HG03095 (cell line): ENCODE measurements at regions not wholly inside any gene's neighbourhood (a gene's known extent, or its start where the extent isn't known, plus 50 kb on each side); places are given as distances from the start of the nearest gene placed in this dataset.

Experiments
- ATAC-seq: cut with Tn5 transposase; IDR thresholded peaks from one replicate; pipeline ENCODE4 v1.9.1; 2021; ENCODE audit warnings: moderate library complexity; ENCODE audit not compliant: unreplicated experiment

GRCh38 chr4:129167640-129168260, 71.8 kb downstream of the C4orf33 start:
- ATAC-seq, result no peak

GRCh38 chr4:129172181-129172580, 76.2 kb downstream of the C4orf33 start:
- no peak for ATAC-seq

DNA sequence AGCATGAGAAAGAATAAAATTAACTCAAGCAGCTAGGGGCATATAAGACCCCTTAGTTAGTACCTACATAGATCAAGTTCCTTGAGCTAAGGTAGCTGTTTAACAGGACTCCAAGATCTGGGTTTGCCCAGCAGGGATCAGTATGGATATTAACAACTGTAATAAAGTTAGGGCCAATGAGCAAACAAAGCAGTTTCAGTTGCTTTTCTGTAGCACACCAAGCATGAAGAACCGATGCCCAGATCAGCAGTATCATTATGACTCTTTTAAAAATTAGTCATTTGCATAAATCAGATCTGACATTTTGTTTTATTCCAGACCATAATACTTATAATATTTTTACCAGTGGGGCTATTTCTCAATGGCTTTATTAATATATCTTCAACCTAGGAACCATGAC, 80.9 kb downstream of the C4orf33 start:
- no peak for ATAC-seq

DNA sequence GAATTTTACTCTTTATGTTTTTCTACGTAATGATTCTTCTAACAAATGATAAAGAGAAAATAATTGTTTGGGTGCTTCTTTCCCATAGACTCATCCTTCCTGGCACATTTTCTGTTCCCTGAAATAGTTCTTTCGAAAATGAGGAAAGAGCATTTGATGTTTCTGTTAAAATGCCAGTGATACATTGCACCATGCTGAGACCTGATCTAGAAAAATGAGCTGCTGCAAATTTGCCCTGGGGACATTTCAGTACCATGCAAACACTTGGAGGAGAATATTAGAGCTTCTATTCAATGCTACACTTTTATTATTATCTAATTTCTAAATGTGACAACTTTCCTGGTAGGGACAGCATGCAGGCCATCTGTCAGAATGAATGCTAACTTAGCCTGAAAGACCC, 83.3 kb downstream of the C4orf33 start:
- ATAC-seq, result no peak

DNA sequence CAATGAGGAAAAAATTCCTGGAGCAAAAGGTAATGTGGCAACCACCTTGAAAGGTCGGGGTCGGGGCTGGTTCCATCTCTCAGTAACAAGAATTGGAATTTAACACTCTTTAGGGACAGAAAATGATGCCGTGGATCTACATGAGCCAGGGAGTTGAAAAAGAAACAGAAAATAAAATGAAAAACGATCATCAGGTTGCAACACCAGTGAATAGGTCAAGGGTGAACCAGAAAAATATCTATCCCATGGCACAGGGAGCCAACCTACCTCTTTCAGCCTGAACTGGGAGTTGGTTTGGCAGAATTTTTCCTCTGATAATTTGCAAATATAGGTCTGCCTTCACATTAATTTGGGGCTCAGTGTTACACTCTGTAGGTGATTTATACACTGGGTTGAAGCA, 93.7 kb downstream of the C4orf33 start:
- ATAC-seq, result no peak

DNA sequence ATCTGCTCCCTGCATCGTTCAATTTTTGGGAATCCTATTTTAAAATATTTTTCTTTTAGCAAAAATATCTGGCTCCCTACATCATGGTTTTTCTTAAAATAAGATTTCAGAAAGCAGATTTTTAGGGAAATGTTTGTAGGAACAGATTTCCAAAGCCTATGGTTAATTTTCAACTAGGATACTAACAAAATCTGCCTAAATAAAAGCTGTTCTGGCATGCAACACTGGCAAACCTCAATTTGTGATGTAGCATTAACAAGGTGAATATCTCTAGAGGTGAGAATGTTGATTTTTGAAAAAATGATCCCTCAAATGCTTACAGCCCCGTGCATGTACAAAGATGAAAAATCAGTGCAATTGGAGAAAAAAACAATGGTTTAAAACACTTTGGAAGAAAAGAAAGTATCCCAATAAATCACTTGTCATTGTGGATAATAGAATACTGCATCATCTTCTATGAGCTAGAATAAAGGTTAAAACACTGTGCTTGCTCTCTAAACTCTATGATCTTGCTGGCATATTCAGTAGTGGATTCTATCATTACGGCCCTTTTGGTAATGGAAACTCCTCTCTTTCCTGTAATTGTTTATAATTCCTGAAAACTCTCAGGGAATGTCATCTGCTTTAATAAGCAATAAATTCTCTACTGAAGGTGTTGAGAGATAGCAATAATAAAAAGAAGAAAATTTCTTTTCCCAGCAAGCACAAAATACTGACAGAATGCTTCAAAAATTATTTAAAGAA, 97.6 kb downstream of the C4orf33 start:
- no peak for ATAC-seq

GRCh38 chr4:129208481-129208880, 112.5 kb downstream of the C4orf33 start:
- no peak for ATAC-seq

DNA sequence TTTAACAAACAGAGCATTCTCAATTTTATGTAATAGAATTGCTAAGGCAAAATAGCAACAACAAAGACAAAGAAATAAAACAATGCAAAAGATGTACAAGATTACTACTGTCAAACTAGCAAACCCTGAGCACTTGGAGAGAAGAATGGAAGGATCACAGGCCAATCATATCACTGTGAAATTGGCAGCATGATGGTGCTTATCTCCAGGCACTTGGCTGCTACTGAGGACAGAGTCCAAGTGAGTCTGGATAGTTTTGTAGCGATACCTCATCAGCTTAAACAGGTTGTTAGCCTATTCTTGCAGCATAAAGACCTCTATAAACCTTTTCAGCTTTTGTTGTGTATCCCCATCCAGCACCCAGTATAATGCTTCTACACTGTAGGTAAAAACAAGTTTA, 117.7 kb downstream of the C4orf33 start:
- ATAC-seq, result no peak

DNA sequence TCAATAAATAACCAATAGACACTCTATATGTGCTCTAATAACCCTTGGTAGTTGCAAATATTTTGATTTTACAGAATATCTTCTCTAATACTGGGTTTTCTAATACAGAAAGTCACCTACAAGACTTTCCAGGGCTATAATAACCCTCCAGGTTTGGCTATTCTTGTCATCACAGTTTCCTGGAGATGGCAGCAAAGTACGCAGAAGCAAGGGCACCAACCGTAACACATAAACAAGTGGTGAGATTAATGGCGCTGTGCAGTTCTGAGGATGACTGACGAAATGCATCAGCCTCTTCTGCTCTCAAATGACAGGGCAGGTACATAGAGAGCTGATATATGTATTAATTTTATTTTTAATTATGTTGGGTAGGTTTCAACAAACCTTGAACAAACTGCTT, 122.4 kb downstream of the C4orf33 start:
- ATAC-seq, result no peak

GRCh38 chr4:129218897-129219296, 122.9 kb downstream of the C4orf33 start:
- no peak for ATAC-seq

DNA sequence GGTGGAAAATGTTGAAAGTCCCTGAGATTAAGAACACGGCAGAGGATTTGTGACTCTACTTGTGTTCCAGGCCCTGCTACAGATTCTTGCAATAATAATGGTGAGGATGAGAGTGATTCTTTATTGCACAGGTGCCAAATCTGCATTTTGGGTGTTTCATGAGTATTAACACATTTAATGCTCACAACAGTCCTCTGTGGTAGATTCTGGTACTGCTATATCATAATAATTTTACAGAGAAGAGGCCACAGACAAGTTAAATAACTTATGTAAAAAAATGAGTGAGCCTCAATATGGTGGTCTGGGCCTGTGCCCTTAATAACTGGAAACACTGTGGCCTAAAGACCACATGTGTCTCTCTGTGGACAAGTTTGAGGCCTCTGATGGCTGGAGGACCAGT, 124.3 kb downstream of the C4orf33 start:
- no peak for ATAC-seq

- ATAC-seq, result no peak
Measured at GRCh38 chr4:129223945-129224344, 128.0 kb downstream of the C4orf33 start.

DNA sequence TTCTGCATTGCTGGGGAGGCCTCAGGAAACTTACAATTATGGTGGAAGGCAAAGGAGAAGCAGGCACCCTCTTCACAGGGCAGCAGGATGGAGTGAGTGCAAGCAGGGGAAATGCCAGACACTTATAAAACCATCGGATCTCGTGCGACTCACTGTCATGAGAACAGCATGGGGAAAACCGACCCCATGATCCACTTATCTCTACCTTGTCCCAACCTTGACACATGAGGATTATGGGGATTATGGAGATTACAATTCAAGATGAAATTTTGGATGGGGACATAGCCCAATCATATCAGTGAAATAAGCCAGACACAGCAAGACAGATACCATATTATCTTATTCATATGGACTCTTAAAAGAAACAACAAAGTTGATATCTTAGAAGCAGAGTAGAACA, 134.9 kb downstream of the C4orf33 start:
- ATAC-seq, result no peak

DNA sequence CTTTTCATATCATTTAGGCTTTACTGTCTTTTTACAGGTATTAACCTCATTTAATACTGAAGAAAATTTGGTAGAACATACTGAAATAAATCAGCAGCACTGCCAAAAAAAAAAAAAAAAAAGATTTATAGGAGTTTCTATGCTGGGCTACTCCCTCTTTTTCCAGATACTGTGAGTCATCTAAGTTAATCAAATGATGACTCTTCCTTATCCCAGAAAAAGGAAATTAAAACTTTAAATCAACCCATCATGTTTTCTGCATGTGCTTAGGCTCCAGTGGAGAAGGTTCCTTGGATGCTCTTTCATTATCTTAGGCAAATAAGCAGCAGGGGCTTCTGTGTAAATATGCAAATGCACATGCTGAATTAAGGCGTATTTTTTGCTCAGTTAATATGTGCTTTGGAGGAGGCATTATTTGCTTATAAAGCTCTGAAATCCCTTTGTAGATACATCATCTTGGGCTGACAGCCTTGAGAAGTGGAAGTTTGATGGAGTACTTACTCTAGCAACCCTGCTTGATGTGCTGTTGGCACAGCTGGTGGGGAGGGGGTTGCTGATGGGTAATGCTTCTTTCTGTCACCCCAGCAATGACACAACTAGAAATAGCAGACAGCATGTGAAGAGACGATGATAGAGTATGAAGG, 136.1 kb downstream of the C4orf33 start:
- no peak for ATAC-seq

GRCh38 chr4:129232589-129233337, 136.8 kb downstream of the C4orf33 start:
- no peak for ATAC-seq

DNA sequence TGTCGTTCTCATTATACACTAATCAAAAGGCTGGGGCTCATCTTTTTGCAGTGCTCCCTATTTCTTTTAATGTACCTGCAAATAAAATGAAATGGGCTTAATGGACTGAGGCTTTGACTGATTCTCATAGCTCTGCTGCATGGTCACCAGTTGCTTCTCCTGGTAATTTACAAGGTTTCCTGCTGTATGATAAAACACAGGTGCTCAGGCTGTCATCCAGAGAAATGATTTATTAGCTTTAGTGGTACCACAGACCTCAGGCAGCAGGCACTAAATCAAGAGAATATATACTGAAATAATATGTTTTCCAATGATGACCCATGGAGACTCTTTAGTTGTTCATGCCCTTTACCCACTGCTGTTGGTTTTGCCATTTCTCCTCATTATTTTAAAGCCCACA, 137.7 kb downstream of the C4orf33 start:
- ATAC-seq, result no peak

- no peak for ATAC-seq
Measured at GRCh38 chr4:129236351-129236750, 140.4 kb downstream of the C4orf33 start.

- no peak for ATAC-seq
Measured at GRCh38 chr4:129239088-129239487, 143.1 kb downstream of the C4orf33 start.

- no peak for ATAC-seq
Measured at GRCh38 chr4:129240816-129241215, 144.9 kb downstream of the C4orf33 start.

DNA sequence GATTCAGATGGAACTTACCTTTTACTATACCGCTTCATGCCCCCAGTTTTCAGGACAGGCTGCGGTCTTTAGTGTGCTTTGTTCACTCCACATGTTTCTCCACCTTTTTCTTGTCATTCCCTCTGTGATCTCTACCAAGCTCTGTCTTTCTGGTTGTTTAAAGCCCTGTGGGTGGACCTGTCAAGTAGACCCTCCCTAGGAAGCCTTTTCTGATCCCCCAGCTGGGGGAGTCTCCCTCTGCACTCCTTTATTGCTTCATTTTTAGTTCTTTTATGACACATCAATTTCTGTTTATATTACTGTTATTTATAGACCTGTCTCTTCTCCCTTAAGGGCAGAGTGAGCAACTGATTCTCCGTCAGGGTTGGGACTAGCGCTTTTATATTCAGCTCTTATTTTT, 150.2 kb downstream of the C4orf33 start:
- ATAC-seq, result no peak

GRCh38 chr4:129246910-129247461, 151.0 kb downstream of the C4orf33 start:
- ATAC-seq, result no peak
